A673 (cell line): ENCODE measurements at regions not wholly inside any gene's neighbourhood (a gene's known extent, or its start where the extent isn't known, plus 50 kb on each side); places are given as distances from the start of the nearest gene placed in this dataset.

Experiments used
- BruUV-seq: library from RNA; stranded (reverse); fragments of 400-500 nt; replicated peaks from 2 replicates; lab custom pipeline; 2021; lab: Mats Ljungman, UMichigan
- CTCF ChIA-PET: fragments of 300-600 bp; sonication (Branson Sonifier 250); formaldehyde crosslinking; loops from one replicate; lab custom pipeline; 2022; ENCODE audit warnings: antibody characterized with exemption; lab: Charles Lee
- POLR2A ChIA-PET: fragments of 300-600 bp; sonication (Branson Sonifier 250); formaldehyde crosslinking; loops from one replicate; lab custom pipeline; 2022; ENCODE audit warnings: antibody characterized with exemption; ENCODE audit not compliant: low non-redundant PET; lab: Charles Lee
- DNase-seq: peaks from one replicate; pipeline ENCODE4 v3.0.0-alpha.2; 2015; ENCODE audit warnings: low spot score
- H3K27ac ChIP-seq: fragments of 200-600 bp; sonication (generic); 2 replicates; pipeline ENCODE4 v1.5.1; 2016; ENCODE audit warnings: mixed run types, low read depth, mild to moderate bottlenecking, mixed read lengths, antibody characterized with exemption, low read length; ENCODE audit not compliant: poor library complexity, severe bottlenecking
- H3K27me3 ChIP-seq: fragments of 200-600 bp; sonication (generic); replicated peaks from 2 replicates; pipeline ENCODE4 v1.6.1; 2017; ENCODE audit warnings: mixed run types, low read depth, mild to moderate bottlenecking, mixed read lengths, antibody characterized with exemption, low read length; ENCODE audit not compliant: insufficient read depth, poor library complexity
- H3K36me3 ChIP-seq: fragments of 200-600 bp; sonication (generic); 2 replicates; pipeline ENCODE4 v1.6.1; 2016; ENCODE audit warnings: mixed run types, mild to moderate bottlenecking, mixed read lengths, antibody characterized with exemption, low read length; ENCODE audit not compliant: insufficient read depth, poor library complexity, severe bottlenecking
- H3K4me1 ChIP-seq: fragments of 200-600 bp; sonication (generic); 2 replicates; pipeline ENCODE4 v1.6.1; 2017; ENCODE audit warnings: mixed run types, mild to moderate bottlenecking, mixed read lengths, antibody characterized with exemption, low read length; ENCODE audit not compliant: insufficient read depth, poor library complexity, severe bottlenecking
- H3K4me3 ChIP-seq: fragments of 200-600 bp; sonication (generic); 2 replicates; pipeline ENCODE4 v1.5.1; 2016; ENCODE audit warnings: low read depth, mixed run types, mild to moderate bottlenecking, mixed read lengths, low read length; ENCODE audit not compliant: poor library complexity, severe bottlenecking
- H3K9me3 ChIP-seq: fragments of 200-600 bp; sonication (generic); 2 replicates; pipeline ENCODE4 v1.6.1; 2016; ENCODE audit warnings: mixed run types, low read depth, mild to moderate bottlenecking, mixed read lengths, antibody characterized with exemption, low read length; ENCODE audit not compliant: poor library complexity, severe bottlenecking
- CTCF ChIP-seq: fragments of 300-800, 200-600 bp; sonication (generic); conservative IDR thresholded peaks from 2 replicates; pipeline ENCODE4 v1.5.1; 2017; ENCODE audit warnings: low read depth, mild to moderate bottlenecking, antibody characterized with exemption, low read length, moderate library complexity, mixed read lengths
- EZH2 ChIP-seq: fragments of 200-600 bp; sonication (generic); IDR thresholded peaks from 2 replicates; pipeline ENCODE4 v1.6.1; 2017; ENCODE audit warnings: borderline replicate concordance, low read depth, mild to moderate bottlenecking, mixed read lengths, antibody characterized with exemption, low read length; ENCODE audit not compliant: poor library complexity, severe bottlenecking
- intact Hi-C: fragments of 100-400 bp; cut with micrococcal nuclease; formaldehyde crosslinking; loops from one replicate; pipeline ENCODE4 v1.10.0; 2022; ENCODE audit not compliant: unreplicated experiment

DNA sequence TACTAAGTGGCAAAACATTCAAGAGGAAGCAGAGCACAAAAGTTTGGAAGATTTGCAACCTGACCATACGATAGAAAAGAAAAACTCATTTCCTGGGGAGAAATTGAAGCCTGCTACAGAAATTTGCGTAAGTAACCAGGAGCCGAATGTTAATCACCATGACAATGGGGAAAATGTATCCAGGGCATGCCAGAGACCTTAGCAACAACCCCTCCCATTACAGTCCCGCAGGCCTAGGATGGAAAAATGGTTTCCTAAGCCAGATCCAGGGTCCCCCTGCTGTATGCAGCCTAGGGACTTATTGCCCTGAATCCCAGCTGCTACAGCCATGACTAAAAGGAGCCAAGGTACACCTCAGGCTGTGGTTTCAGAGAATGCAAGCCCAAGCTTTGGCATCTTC is 472.2 kb upstream of the KLHL4 start:
- Histone ChIP-seq H3K4me3 (no peak overlapping the region), H3K27ac (no peak overlapping the region), H3K27me3 (no peaks in the 10 kb centered on the region), H3K4me1 (no peaks in the 10 kb centered on the region), H3K36me3 (no peaks in the 10 kb centered on the region), H3K9me3 (peaks cover 10% of the 10 kb centered on the region)
- no peak for TF ChIP-seq EZH2
- no peak for TF ChIP-seq CTCF
- intact Hi-C loops = no loop called here
- DNase-seq = no peak
- POLR2A ChIA-PET = no interaction called here
- no TSS peak for BruUV-seq
- CTCF ChIA-PET = no interaction called here

- intact Hi-C loops = no loop called here
- POLR2A ChIA-PET = no interaction called here
- Histone ChIP-seq H3K4me1 (no peaks in the 10 kb centered on the region), H3K27ac (no peak overlapping the region), H3K9me3 (peaks cover 10% of the 10 kb centered on the region), H3K36me3 (no peaks in the 10 kb centered on the region), H3K4me3 (no peak overlapping the region), H3K27me3 (no peaks in the 10 kb centered on the region)
- CTCF ChIA-PET = no interaction called here
- BruUV-seq = no TSS peak
- TF ChIP-seq CTCF (no peak), EZH2 (no peak)
- DNase-seq = no peak
These were observed 468.0 kb upstream of the KLHL4 start for GRCh38 chrX:87049567-87049966.

GRCh38 chrX:87063642-87064041 is 454.0 kb upstream of the KLHL4 start:
- ChIA-PET CTCF (no interaction called here), POLR2A (no interaction called here)
- intact Hi-C loops = no loop called here
- no peaks in the 10 kb centered on the region for H3K4me1 ChIP-seq
- no peaks in the 10 kb centered on the region for H3K27me3 ChIP-seq
- no TSS peak for BruUV-seq
- no peak for DNase-seq
- H3K36me3 ChIP-seq = no peaks in the 10 kb centered on the region
- H3K27ac ChIP-seq = no peak overlapping the region
- no peak overlapping the region for H3K4me3 ChIP-seq
- TF ChIP-seq CTCF = no peak
- no peak for TF ChIP-seq EZH2
- H3K9me3 ChIP-seq = peaks cover 3% of the 10 kb centered on the region
